ENCODE measurements at regions not wholly inside any gene's neighbourhood (a gene's known extent, or its start where the extent isn't known, plus 50 kb on each side); places are given as distances from the start of the nearest gene placed in this dataset.
"Not testable (repeated sequence)": the region's sequence is repeated elsewhere in the genome, so short reads cannot be mapped to it uniquely, and the experiment has no call there.

DNA sequence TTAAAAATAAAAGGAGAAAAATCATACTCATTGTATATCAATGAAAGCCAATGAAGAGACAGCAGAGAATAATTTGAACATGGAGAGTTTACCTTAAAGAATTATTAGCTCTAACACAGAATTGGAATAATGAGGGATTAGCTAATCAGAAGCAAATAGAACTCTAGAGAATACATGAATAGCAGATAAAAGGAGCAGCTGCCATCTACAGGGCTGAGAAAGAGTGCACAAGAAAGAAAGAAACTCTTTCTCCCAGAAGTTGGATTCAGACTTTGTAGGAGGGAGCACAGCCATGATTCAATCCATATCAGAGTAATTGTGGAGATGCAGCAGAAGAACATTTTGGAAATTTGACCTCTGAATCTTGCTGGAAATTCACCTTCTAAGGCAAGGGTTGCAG is 1171.2 kb downstream of the PLA2G4A start:
- DNase-seq (ENCODE audit: low read depth in 1 of 2, low spot score in 1 of 2) (no peak), FAIRE-seq (no peak), ATAC-seq (no peak)
- CTCF ChIA-PET, result interaction anchor here (0.5 kb wide), 1 partner anchor 1584 kb away, joined by 3 read pairs; no protein-coding TSS in a partner anchor
- H3K4me1 ChIP-seq, result no peaks in the 10 kb centered on the region
- H3K9me3 ChIP-seq, result no peaks in the 10 kb centered on the region
- H3K27ac ChIP-seq, result no peak overlapping the region
- TF ChIP-seq MAFK (IDR thresholded peaks at IDR 0.05; ENCODE audit: partially characterized antibody) (no peak), RAD21 (conservative IDR thresholded peaks at IDR 0.05 in 1 of 2, IDR thresholded peaks at IDR 0.05 in 1 of 2) (peak in 1 of 2 experiments; percentile 21; a peak in 1 of 5 replicates), JUN (IDR thresholded peaks at IDR 0.05) (no peak), ZNF302 (CRISPR knock-in tag; IDR thresholded peaks at IDR 0.05) (no peak), RNF2 (IDR thresholded peaks at IDR 0.05; ENCODE audit: borderline replicate concordance, low read depth) (no peak), ZC3H11A (IDR thresholded peaks at IDR 0.05) (no peak)
- TF ChIP-seq, protein P1, sequence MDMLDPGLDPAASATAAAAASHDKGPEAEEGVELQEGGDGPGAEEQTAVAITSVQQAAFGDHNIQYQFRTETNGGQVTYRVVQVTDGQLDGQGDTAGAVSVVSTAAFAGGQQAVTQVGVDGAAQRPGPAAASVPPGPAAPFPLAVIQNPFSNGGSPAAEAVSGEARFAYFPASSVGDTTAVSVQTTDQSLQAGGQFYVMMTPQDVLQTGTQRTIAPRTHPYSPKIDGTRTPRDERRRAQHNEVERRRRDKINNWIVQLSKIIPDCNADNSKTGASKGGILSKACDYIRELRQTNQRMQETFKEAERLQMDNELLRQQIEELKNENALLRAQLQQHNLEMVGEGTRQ (IDR thresholded peaks at IDR 0.05), result no peak
- POLR2A ChIA-PET, result no interaction called here
- no peak overlapping the region for H3K4me2 ChIP-seq
- no peak overlapping the region for H3K4me3 ChIP-seq

DNA sequence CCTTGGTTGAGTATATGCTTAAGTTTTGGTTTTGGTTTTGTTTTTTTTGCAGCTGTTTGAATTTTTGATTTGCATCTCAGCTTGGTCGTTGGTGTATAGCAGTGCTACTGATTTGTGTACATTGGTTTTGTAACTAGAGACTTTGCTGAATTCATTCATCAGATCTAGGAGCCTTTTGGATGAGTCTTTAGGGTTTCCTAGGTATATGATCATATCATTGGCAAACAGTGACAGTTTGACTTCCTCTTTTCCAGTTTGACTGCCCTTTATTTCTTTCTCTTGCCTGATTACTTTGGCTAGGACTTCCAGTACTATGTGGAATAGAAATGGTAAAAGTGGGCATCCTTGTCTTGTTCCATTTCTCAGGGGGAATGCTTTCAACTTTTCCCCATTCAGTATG is 1174.9 kb downstream of the PLA2G4A start:
- 9% methylated on average over 1 of the region's 1 CpG for WGBS (ENCODE audit: missing lambda C conversion rate)

DNA sequence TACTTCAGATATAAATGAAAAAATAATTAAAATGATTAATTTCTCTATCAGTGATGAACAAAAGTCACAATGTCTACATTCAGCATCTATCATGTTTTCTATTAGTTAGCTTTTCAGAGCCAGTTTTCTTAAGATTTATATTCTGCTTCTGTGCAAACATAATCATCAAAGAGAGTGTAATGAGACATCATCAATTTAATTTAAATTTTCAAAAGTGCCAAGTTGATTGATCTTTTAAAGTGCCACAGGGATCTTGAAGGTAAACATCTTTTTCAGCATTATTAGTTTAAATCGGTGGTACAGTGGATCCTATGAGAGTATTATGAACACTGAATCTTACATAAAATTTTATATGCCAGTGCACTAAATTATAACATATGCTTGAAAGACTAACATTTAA is 1176.1 kb downstream of the PLA2G4A start:
- H3K9me3 ChIP-seq, result no peaks in the 10 kb centered on the region
- H3K4me2 ChIP-seq, result no peak overlapping the region
- ChIA-PET CTCF (no interaction called here), POLR2A (no interaction called here)
- H3K4me1 ChIP-seq, result no peaks in the 10 kb centered on the region
- DNase-seq (ENCODE audit: low read depth in 1 of 2, low spot score in 1 of 2) (no peak), ATAC-seq (no peak), FAIRE-seq (no peak)
- H3K4me3 ChIP-seq, result no peak overlapping the region
- H3K27ac ChIP-seq, result no peak overlapping the region
- TF ChIP-seq RFX5 (IDR thresholded peaks at IDR 0.05) (no peak), PHF8 (IDR thresholded peaks at IDR 0.05; ENCODE audit: borderline replicate concordance, low read depth) (no peak), MAFK (IDR thresholded peaks at IDR 0.05; ENCODE audit: partially characterized antibody) (no peak), SMC3 (IDR thresholded peaks at IDR 0.05) (no peak), CHD2 (IDR thresholded peaks at IDR 0.05; ENCODE audit: low read length, partially characterized antibody) (no peak), TP53 (CRISPR knock-in tag; IDR thresholded peaks at IDR 0.05) (no peak), ESRRA (IDR thresholded peaks at IDR 0.05; ENCODE audit: borderline replicate concordance, low read length) (no peak), HDAC2 (IDR thresholded peaks at IDR 0.05) (no peak), RAD21 (conservative IDR thresholded peaks at IDR 0.05 in 1 of 2, IDR thresholded peaks at IDR 0.05 in 1 of 2) (no peak), HOXB13 (CRISPR knock-in tag; IDR thresholded peaks at IDR 0.05; ENCODE audit: low read depth) (no peak), HOXA7 (CRISPR knock-in tag; IDR thresholded peaks at IDR 0.05) (no peak), HEYL (CRISPR knock-in tag; IDR thresholded peaks at IDR 0.05) (no peak), POLR2AphosphoS2 (conservative IDR thresholded peaks at IDR 0.05; ENCODE audit: low read length) (no peak), JUNB (IDR thresholded peaks at IDR 0.05) (no peak), ZSCAN20 (CRISPR knock-in tag; IDR thresholded peaks at IDR 0.05) (no peak), FOSB (CRISPR knock-in tag; IDR thresholded peaks at IDR 0.05) (no peak)
- TF ChIP-seq, protein P2, sequence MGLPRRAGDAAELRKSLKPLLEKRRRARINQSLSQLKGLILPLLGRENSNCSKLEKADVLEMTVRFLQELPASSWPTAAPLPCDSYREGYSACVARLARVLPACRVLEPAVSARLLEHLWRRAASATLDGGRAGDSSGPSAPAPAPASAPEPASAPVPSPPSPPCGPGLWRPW (IDR thresholded peaks at IDR 0.05), result no peak
- TF ChIP-seq, protein P3, sequence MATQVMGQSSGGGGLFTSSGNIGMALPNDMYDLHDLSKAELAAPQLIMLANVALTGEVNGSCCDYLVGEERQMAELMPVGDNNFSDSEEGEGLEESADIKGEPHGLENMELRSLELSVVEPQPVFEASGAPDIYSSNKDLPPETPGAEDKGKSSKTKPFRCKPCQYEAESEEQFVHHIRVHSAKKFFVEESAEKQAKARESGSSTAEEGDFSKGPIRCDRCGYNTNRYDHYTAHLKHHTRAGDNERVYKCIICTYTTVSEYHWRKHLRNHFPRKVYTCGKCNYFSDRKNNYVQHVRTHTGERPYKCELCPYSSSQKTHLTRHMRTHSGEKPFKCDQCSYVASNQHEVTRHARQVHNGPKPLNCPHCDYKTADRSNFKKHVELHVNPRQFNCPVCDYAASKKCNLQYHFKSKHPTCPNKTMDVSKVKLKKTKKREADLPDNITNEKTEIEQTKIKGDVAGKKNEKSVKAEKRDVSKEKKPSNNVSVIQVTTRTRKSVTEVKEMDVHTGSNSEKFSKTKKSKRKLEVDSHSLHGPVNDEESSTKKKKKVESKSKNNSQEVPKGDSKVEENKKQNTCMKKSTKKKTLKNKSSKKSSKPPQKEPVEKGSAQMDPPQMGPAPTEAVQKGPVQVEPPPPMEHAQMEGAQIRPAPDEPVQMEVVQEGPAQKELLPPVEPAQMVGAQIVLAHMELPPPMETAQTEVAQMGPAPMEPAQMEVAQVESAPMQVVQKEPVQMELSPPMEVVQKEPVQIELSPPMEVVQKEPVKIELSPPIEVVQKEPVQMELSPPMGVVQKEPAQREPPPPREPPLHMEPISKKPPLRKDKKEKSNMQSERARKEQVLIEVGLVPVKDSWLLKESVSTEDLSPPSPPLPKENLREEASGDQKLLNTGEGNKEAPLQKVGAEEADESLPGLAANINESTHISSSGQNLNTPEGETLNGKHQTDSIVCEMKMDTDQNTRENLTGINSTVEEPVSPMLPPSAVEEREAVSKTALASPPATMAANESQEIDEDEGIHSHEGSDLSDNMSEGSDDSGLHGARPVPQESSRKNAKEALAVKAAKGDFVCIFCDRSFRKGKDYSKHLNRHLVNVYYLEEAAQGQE (IDR thresholded peaks at IDR 0.05), result no peak
- TF ChIP-seq, protein P4, sequence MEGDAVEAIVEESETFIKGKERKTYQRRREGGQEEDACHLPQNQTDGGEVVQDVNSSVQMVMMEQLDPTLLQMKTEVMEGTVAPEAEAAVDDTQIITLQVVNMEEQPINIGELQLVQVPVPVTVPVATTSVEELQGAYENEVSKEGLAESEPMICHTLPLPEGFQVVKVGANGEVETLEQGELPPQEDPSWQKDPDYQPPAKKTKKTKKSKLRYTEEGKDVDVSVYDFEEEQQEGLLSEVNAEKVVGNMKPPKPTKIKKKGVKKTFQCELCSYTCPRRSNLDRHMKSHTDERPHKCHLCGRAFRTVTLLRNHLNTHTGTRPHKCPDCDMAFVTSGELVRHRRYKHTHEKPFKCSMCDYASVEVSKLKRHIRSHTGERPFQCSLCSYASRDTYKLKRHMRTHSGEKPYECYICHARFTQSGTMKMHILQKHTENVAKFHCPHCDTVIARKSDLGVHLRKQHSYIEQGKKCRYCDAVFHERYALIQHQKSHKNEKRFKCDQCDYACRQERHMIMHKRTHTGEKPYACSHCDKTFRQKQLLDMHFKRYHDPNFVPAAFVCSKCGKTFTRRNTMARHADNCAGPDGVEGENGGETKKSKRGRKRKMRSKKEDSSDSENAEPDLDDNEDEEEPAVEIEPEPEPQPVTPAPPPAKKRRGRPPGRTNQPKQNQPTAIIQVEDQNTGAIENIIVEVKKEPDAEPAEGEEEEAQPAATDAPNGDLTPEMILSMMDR (IDR thresholded peaks at IDR 0.05), result no peak
- 29% methylated on average over 1 of the region's 1 CpG for WGBS (ENCODE audit: missing lambda C conversion rate)

More for the DNA sequence above, 1174.9 kb downstream of the PLA2G4A start:
- CTCF ChIA-PET; H3K4me3 ChIP-seq; H3K9me3 ChIP-seq; DNase-seq (ENCODE audit: low read depth in 1 of 2, low spot score in 1 of 2); H3K27ac ChIP-seq; FAIRE-seq; POLR2A ChIA-PET; H3K4me1 ChIP-seq; H3K4me2 ChIP-seq; ATAC-seq: not testable (repeated sequence)

Data from A549 (cell line).